PC-3 (cell line): ENCODE measurements at regions not wholly inside any gene's neighbourhood (a gene's known extent, or its start where the extent isn't known, plus 50 kb on each side); places are given as distances from the start of the nearest gene placed in this dataset.
A peak's percentile ranks its signal among the peaks of the same experiment; 100 is the strongest.

Experiments
- ATAC-seq: fragments of 200-7000 bp; cut with Tn5 transposase; 2 replicates; pipeline ENCODE4 v1.9.1; 2020; ENCODE audit warnings: mild to moderate bottlenecking, moderate library complexity
- BruUV-seq: library from RNA; stranded (reverse); fragments of 400-500 nt; replicated peaks from 2 replicates; lab custom pipeline; 2021; lab: Mats Ljungman, UMichigan
- CTCF ChIA-PET: fragments of 300-600 bp; sonication (Branson Sonifier 250); formaldehyde crosslinking; loops from one replicate; lab custom pipeline; 2022; ENCODE audit warnings: antibody characterized with exemption; lab: Charles Lee
- POLR2A ChIA-PET: fragments of 300-600 bp; sonication (Branson Sonifier 250); formaldehyde crosslinking; loops from one replicate; lab custom pipeline; 2022; ENCODE audit warnings: antibody characterized with exemption; ENCODE audit not compliant: unreplicated experiment; lab: Charles Lee
- DNase-seq: peaks from one replicate; pipeline ENCODE4 v3.0.0-alpha.2; 2015
- H2AFZ ChIP-seq: fragments of 300-600 bp; sonication (generic); 2 replicates; pipeline ENCODE4 v1.6.0; 2016; ENCODE audit warnings: antibody characterized with exemption, low read length
- H3F3A ChIP-seq: fragments of 300-600 bp; sonication (generic); one replicate; pipeline ENCODE4 v1.6.0; 2017; ENCODE audit warnings: antibody characterized with exemption, low read length, control low read depth, mild to moderate bottlenecking; ENCODE audit not compliant: unreplicated experiment
- H3K27ac ChIP-seq: fragments of 300-600 bp; sonication (generic); 2 replicates; pipeline ENCODE4 v1.5.1; 2016; ENCODE audit warnings: mild to moderate bottlenecking, low read length
- H3K27me3 ChIP-seq: fragments of 300-600 bp; sonication (generic); 2 replicates; pipeline ENCODE4 v1.6.1; 2016; ENCODE audit warnings: low read length, mixed read lengths
- H3K36me3 ChIP-seq: fragments of 300-600 bp; sonication (generic); 2 replicates; pipeline ENCODE4 v1.6.1; 2016; ENCODE audit warnings: low read depth, mixed run types, low read length, mixed read lengths
- H3K4me1 ChIP-seq: fragments of 300-600 bp; sonication (generic); 2 replicates; pipeline ENCODE4 v1.5.1; 2016; ENCODE audit warnings: low read length; ENCODE audit not compliant: insufficient read depth
- H3K4me2 ChIP-seq: fragments of 300-600 bp; sonication (generic); 2 replicates; pipeline ENCODE4 v1.6.0; 2016; ENCODE audit warnings: low read length
- H3K4me3 ChIP-seq: fragments of 300-600 bp; sonication (generic); 2 replicates; pipeline ENCODE4 v1.5.1; 2016; ENCODE audit warnings: mild to moderate bottlenecking, low read length, mixed read lengths
- H3K79me2 ChIP-seq: fragments of 300-600 bp; sonication (generic); 2 replicates; pipeline ENCODE4 v1.6.1; 2017; ENCODE audit warnings: low read length, mixed read lengths
- H3K9ac ChIP-seq: fragments of 300-600 bp; sonication (generic); 2 replicates; pipeline ENCODE4 v1.6.0; 2016; ENCODE audit warnings: mild to moderate bottlenecking, low read length
- H3K9me2 ChIP-seq: fragments of 300-600 bp; sonication (generic); replicated peaks from 2 replicates; pipeline ENCODE4 v1.6.1; 2016; ENCODE audit warnings: mixed run types, low read length, mixed read lengths
- H3K9me3 ChIP-seq: fragments of 300-600 bp; sonication (generic); 2 replicates; pipeline ENCODE4 v1.6.1; 2016; ENCODE audit warnings: low read length, mixed read lengths
- H4K20me1 ChIP-seq: fragments of 300-600 bp; sonication (generic); 2 replicates; pipeline ENCODE4 v1.6.1; 2016; ENCODE audit warnings: low read length, mixed read lengths
- CTCF ChIP-seq: fragments of 300-600 bp; sonication (generic); conservative IDR thresholded peaks from 2 replicates; pipeline ENCODE4 v1.5.1; 2017; ENCODE audit warnings: antibody characterized with exemption, low read depth, mild to moderate bottlenecking, low read length
- EZH2 ChIP-seq: fragments of 300-600 bp; sonication (generic); IDR thresholded peaks from one replicate; pipeline ENCODE4 v1.6.1; 2017; ENCODE audit warnings: antibody characterized with exemption, mild to moderate bottlenecking, low read length; ENCODE audit not compliant: unreplicated experiment
- EZH2phosphoT487 ChIP-seq: fragments of 300-600 bp; sonication (generic); IDR thresholded peaks from 2 replicates; pipeline ENCODE4 v1.6.1; 2018; ENCODE audit warnings: mild to moderate bottlenecking, antibody characterized with exemption, low read length, borderline replicate concordance
- intact Hi-C: fragments of 100-400 bp; cut with micrococcal nuclease; formaldehyde crosslinking; loops from 2 replicates; pipeline ENCODE4 v1.9.0; 2023

- Histone ChIP-seq H3K9ac (no peak overlapping the region), H3K9me3 (no peaks in the 10 kb centered on the region), H2AFZ (no peak overlapping the region), H3K27me3 (no peaks in the 10 kb centered on the region), H3K27ac (no peak overlapping the region), H3K36me3 (no peaks in the 10 kb centered on the region), H3K4me3 (no peak overlapping the region), H3K4me1 (peaks cover 34% of the 10 kb centered on the region), H3K79me2 (no peaks in the 10 kb centered on the region), H3K9me2 (no peaks in the 10 kb centered on the region), H3K4me2 (no peak overlapping the region), H4K20me1 (no peaks in the 10 kb centered on the region), H3F3A (peaks cover 7% of the 10 kb centered on the region)
- ChIA-PET POLR2A (no interaction called here), CTCF (no interaction called here)
- intact Hi-C loops = no loop called here
- BruUV-seq = no TSS peak
- TF ChIP-seq EZH2phosphoT487 (no peak), CTCF (no peak), EZH2 (no peak)
- ATAC-seq (no peak), DNase-seq (no peak)
These were observed 59.8 kb downstream of the FAM50B start for GRCh38 chr6:3908961-3909360.

- no peaks in the 10 kb centered on the region for H3K9me2 ChIP-seq
- no peak overlapping the region for H3K4me2 ChIP-seq
- no peaks in the 10 kb centered on the region for H4K20me1 ChIP-seq
- peaks cover 44% of the 10 kb centered on the region for H3K4me1 ChIP-seq
- H3K27ac ChIP-seq = no peak overlapping the region
- no peak overlapping the region for H2AFZ ChIP-seq
- H3K9me3 ChIP-seq = no peaks in the 10 kb centered on the region
- no peak overlapping the region for H3K4me3 ChIP-seq
- H3F3A ChIP-seq = peaks cover 10% of the 10 kb centered on the region
- CTCF ChIA-PET = no interaction called here
- ATAC-seq (no peak), DNase-seq (no peak)
- H3K36me3 ChIP-seq = no peaks in the 10 kb centered on the region
- intact Hi-C loops = no loop called here
- no peak for TF ChIP-seq EZH2
- TF ChIP-seq EZH2phosphoT487 = no peak
- TF ChIP-seq CTCF = no peak
- BruUV-seq = no TSS peak
- no peaks in the 10 kb centered on the region for H3K27me3 ChIP-seq
- no peak overlapping the region for H3K9ac ChIP-seq
- no peaks in the 10 kb centered on the region for H3K79me2 ChIP-seq
- POLR2A ChIA-PET = no interaction called here
These were observed 61.0 kb downstream of the FAM50B start for GRCh38 chr6:3910106-3910663.

GRCh38 chr6:3911130-3911529, 62.0 kb downstream of the FAM50B start:
- H3K36me3 ChIP-seq = no peaks in the 10 kb centered on the region
- H3K79me2 ChIP-seq = no peaks in the 10 kb centered on the region
- H2AFZ ChIP-seq = no peak overlapping the region
- no peaks in the 10 kb centered on the region for H4K20me1 ChIP-seq
- no peak for ATAC-seq
- no peak overlapping the region; the same call in 1 of the 2 replicates for H3K4me3 ChIP-seq
- TF ChIP-seq EZH2phosphoT487 (no peak), CTCF (no peak), EZH2 (no peak)
- peak overlapping the region; percentile 67 for H3K27ac ChIP-seq
- ChIA-PET POLR2A (no interaction called here), CTCF (no interaction called here)
- H3K9ac ChIP-seq = no peak overlapping the region
- no TSS peak for BruUV-seq
- intact Hi-C loops = no loop called here
- no peaks in the 10 kb centered on the region for H3K27me3 ChIP-seq
- H3K9me2 ChIP-seq = no peaks in the 10 kb centered on the region
- peak; percentile 38 for DNase-seq
- H3K4me1 ChIP-seq = peaks cover 44% of the 10 kb centered on the region
- peaks cover 10% of the 10 kb centered on the region for H3F3A ChIP-seq
- no peaks in the 10 kb centered on the region for H3K9me3 ChIP-seq
- peak overlapping the region; percentile 80 for H3K4me2 ChIP-seq
